RWPE1 (cell line): ENCODE measurements at regions not wholly inside any gene's neighbourhood (a gene's known extent, or its start where the extent isn't known, plus 50 kb on each side); places are given as distances from the start of the nearest gene placed in this dataset.

Source experiments
- CTCF ChIA-PET: fragments of 350-600 bp; sonication (Branson Sonifier 250); formaldehyde crosslinking; extraction: SDS; loops from one replicate; lab custom pipeline; 2021; lab: Yijun Ruan, JAX
- POLR2A ChIA-PET: fragments of 400-600 bp; formaldehyde crosslinking; extraction: SDS; loops from one replicate; lab custom pipeline; 2020; ENCODE audit warnings: antibody characterized with exemption; ENCODE audit not compliant: low non-redundant PET; lab: Yijun Ruan, JAX
- DNase-seq: peaks from one replicate; pipeline ENCODE4 v3.0.0; 2012; ENCODE audit warnings: low spot score
- H3K27ac ChIP-seq: fragments of 450-650 bp; 2 replicates; pipeline ENCODE4 v1.5.1; 2017
- TF ChIP-seq, protein P1 (sequence below): fragments of 450-650 bp; conservative IDR thresholded peaks from 2 replicates; pipeline ENCODE4 v1.5.1; 2017; ENCODE audit warnings: low read depth, mild to moderate bottlenecking

DNA sequence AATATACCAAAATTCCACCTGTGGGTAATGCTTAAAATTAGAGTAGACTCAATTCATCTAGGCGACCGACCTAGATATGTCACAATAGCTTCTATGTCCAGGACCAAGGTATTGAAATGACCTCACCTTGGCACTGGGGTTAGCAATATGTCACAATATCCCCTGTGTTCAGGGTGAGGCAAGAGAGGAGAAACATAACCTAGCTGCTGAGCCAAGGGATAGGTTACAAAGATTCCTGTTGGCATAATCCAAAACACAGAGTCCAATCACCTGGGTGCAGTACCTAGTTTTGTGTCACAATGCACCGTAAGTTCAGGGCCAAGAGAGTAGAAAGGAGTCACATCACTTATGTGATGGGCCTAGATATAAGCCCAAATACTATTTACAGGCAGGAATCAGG, 957.5 kb upstream of the TSPY4 start:
- ChIA-PET CTCF (no interaction called here), POLR2A (no interaction called here)
- TF ChIP-seq, protein P1, sequence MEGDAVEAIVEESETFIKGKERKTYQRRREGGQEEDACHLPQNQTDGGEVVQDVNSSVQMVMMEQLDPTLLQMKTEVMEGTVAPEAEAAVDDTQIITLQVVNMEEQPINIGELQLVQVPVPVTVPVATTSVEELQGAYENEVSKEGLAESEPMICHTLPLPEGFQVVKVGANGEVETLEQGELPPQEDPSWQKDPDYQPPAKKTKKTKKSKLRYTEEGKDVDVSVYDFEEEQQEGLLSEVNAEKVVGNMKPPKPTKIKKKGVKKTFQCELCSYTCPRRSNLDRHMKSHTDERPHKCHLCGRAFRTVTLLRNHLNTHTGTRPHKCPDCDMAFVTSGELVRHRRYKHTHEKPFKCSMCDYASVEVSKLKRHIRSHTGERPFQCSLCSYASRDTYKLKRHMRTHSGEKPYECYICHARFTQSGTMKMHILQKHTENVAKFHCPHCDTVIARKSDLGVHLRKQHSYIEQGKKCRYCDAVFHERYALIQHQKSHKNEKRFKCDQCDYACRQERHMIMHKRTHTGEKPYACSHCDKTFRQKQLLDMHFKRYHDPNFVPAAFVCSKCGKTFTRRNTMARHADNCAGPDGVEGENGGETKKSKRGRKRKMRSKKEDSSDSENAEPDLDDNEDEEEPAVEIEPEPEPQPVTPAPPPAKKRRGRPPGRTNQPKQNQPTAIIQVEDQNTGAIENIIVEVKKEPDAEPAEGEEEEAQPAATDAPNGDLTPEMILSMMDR = no peak
- H3K27ac ChIP-seq = no peak overlapping the region
- DNase-seq = no peak

DNA sequence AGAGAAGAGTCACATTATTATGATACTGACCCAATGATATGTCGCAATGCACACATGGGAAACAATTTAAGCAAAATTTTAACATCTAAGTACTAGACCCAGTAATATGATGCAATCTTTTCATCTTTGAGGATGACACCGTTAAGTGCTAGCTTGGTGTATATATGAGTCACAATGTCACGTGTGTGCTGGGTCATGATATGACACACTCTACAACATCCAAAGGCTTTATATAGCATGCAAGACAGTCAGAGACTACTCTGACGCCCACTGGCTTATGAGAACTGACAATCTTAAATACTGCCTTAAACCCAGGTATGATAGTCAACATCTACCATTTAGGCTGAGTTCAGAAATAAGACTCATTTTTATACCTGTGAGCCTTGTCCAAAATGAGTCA, 955.8 kb upstream of the TSPY4 start:
- TF ChIP-seq, protein P1 = no peak
- DNase-seq = no peak
- POLR2A ChIA-PET = no interaction called here
- no peak overlapping the region for H3K27ac ChIP-seq
- CTCF ChIA-PET = no interaction called here

DNA sequence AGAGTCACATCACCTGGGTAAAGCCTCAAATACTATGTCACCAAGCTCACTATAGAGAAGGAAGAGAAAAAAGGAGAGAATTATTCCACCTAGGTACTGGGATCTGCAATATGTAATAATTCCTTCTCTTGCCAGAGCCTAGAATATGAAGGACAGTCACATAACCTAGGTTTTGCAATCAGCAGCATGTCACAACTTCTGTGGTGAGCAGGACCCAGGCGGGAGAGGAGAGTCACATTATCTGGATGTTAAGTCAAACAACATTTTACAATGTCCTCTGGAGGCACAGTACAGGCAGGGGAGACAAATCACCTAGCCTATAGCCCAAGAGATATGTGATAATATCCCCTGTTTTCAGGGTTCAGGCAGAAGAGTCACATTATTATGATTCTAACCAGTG, 951.2 kb upstream of the TSPY4 start:
- ChIA-PET POLR2A (no interaction called here), CTCF (no interaction called here)
- TF ChIP-seq, protein P1 = no peak
- no peak for DNase-seq
- no peak overlapping the region for H3K27ac ChIP-seq

DNA sequence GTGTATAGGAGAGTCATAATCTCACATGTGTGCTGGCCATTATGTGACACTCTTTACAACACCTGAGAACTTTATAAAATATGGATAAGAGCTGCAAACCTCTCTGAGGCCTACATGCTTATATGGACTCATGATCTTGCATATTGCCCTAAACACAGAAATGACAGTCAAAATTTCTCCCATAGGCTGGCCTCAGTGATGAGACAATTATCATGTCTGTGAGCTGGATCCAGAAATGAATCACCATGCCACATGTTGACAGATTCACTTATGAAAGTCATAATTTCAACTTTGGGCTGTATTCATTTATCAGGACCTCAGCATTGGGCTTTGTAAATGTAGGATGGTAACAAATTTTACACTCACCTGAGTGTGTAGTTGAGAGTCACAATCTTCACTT, 948.8 kb upstream of the TSPY4 start:
- no peak for DNase-seq
- TF ChIP-seq, protein P1 = no peak
- ChIA-PET CTCF (no interaction called here), POLR2A (no interaction called here)
- H3K27ac ChIP-seq = no peak overlapping the region

DNA sequence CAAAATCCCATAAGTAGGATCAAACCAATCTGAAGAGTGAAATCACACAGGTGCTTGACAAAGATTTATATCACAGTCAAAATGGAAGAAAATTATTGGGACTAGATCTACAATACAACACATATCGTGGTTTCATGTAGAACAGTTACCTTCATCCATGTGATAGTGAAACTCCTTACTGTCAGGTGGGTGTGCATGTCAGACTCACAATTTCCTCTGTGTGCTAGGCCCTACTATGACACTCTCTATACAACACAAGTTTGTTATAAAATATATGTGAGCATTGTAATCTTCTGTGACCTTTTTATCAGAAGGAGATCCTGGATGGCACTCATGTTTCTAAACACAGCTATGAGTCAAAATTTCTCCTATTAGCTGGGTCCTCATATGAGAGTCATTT, 947.0 kb upstream of the TSPY4 start:
- TF ChIP-seq, protein P1 = no peak
- POLR2A ChIA-PET = no interaction called here
- no peak overlapping the region for H3K27ac ChIP-seq
- CTCF ChIA-PET = no interaction called here
- no peak for DNase-seq

DNA sequence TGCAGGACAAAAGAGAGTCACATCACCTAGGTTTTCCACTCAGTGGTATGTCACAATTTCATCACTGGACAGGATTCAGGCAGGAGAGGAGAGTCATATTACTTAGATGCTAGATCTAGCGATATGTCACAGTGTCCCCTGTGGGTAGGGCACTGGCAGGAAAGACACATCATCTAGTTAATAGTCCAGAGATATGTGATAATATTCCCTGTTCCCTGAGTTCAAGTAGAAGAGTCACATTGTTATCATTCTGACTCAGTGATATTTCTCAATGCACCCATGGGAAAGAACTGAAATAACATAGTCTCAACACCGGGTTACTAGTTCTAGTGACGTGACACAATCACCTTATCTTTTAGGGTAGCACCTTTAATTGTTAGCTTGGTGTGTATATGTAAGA, 944.0 kb upstream of the TSPY4 start:
- ChIA-PET CTCF (no interaction called here), POLR2A (no interaction called here)
- H3K27ac ChIP-seq = no peak overlapping the region
- TF ChIP-seq, protein P1 = no peak
- no peak for DNase-seq

DNA sequence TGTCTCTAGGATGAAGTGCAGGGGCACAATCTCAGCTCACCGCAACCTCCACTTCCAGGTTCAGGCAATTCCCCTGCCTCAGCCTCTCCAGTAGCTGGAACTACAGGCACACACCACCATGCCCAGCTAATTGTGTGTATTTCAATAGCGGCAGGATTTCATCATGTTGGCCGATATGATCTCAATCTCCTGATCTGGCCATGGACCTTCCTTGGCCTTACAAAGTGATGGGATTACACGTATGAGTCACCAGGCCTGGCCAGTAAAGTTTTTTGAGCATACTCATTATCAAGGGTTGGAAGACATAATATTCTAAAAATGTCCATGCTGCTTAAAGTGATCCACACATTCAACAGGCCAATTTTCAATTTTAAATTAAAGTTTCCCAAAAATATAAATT, 914.4 kb upstream of the TSPY4 start:
- no peak overlapping the region for H3K27ac ChIP-seq
- CTCF ChIA-PET = no interaction called here
- TF ChIP-seq, protein P1 = no peak
- DNase-seq = no peak
- POLR2A ChIA-PET = no interaction called here
